B cell (primary cell): ENCODE measurements at regions not wholly inside any gene's neighbourhood (a gene's known extent, or its start where the extent isn't known, plus 50 kb on each side); places are given as distances from the start of the nearest gene placed in this dataset.

Experiments used
- ATAC-seq: fragments of 200-7000 bp; cut with Tn5 transposase; one replicate; pipeline ENCODE4 v1.10.0; 2021; ENCODE audit warnings: low read depth, mild to moderate bottlenecking, moderate number of reproducible peaks, moderate library complexity
- CTCF ChIA-PET: fragments of 350-600 bp; sonication (Branson Sonifier 250); formaldehyde crosslinking; loops from one replicate; lab custom pipeline; 2021; ENCODE audit warnings: antibody characterized with exemption, inconsistent platforms; lab: Charles Lee
- POLR2A ChIA-PET: fragments of 350-600 bp; sonication (Branson Sonifier 250); formaldehyde crosslinking; loops from one replicate; lab custom pipeline; 2021; ENCODE audit warnings: antibody characterized with exemption; lab: Charles Lee
- DNase-seq: peaks from one replicate; pipeline ENCODE4 v3.0.0; 2013
- H2AFZ ChIP-seq: 2 replicates; pipeline ENCODE4 v1.6.1; 2012; ENCODE audit warnings: mild to moderate bottlenecking, low read depth, low read length; ENCODE audit not compliant: insufficient read depth, poor library complexity, severe bottlenecking
- H3K27ac ChIP-seq, 2 donors: 1 replicate in 1 of 2; 2 replicates in 1 of 2; pipeline ENCODE4 v1.5.1; 2012 to 2013; ENCODE audit warnings: low read length in 2 of 2, mild to moderate bottlenecking in 2 of 2, moderate library complexity in 1 of 2
- H3K27me3 ChIP-seq, 4 experiments: fragments of 200-600 bp in 1 of 4; sonication (generic) in 1 of 4; replicated peaks in 1 of 4; 1 replicate in 2 of 4; 2 replicates in 2 of 4; pipeline versions ENCODE4 v1.6.1 to v1.7.0; 2013 to 2016; ENCODE audit warnings: low read length in 3 of 4, mild to moderate bottlenecking in 2 of 4, mixed read lengths in 1 of 4, moderate library complexity in 1 of 4; ENCODE audit not compliant: insufficient read depth in 4 of 4, control insufficient read depth in 3 of 4; ENCODE audit errors: control extremely low read depth in 1 of 4
- H3K36me3 ChIP-seq, 2 experiments: replicated peaks in 1 of 2; 1 replicate in 1 of 2; 2 replicates in 1 of 2; pipeline versions ENCODE4 v1.6.1 to v1.7.1; 2013; ENCODE audit warnings: low read length in 1 of 2; ENCODE audit not compliant: insufficient read depth in 2 of 2, control insufficient read depth in 1 of 2; ENCODE audit errors: control extremely low read depth in 1 of 2, extremely low read depth in 1 of 2
- H3K4me1 ChIP-seq, 2 donors: fragments of 200-600 bp in 1 of 2; sonication (generic) in 1 of 2; 1 replicate in 1 of 2; 2 replicates in 1 of 2; pipeline versions ENCODE4 v1.5.1 to v1.6.1; 2013 to 2017; ENCODE audit warnings: low read length in 2 of 2; ENCODE audit not compliant: control insufficient read depth in 2 of 2, insufficient read depth in 2 of 2
- H3K4me2 ChIP-seq: replicated peaks from 2 replicates; pipeline ENCODE3; 2012; ENCODE audit warnings: mild to moderate bottlenecking, low read depth, low read length; ENCODE audit not compliant: poor library complexity, severe bottlenecking
- H3K4me3 ChIP-seq, 5 experiments: fragments of 200-600 bp in 1 of 5; sonication (generic) in 1 of 5; 1 replicate in 3 of 5; 2 replicates in 2 of 5; pipeline versions ENCODE4 v1.5.1 to v1.7.0; 2011 to 2016; ENCODE audit warnings: low read length in 4 of 5, mild to moderate bottlenecking in 4 of 5, low read depth in 2 of 5, control low read depth in 1 of 5, moderate library complexity in 1 of 5; ENCODE audit not compliant: insufficient read depth in 1 of 5; ENCODE audit errors: control extremely low read depth in 1 of 5, extremely low read depth in 1 of 5
- H3K79me2 ChIP-seq: fragments of 200-600 bp; sonication (generic); one replicate; pipeline ENCODE4 v1.6.0; 2016; ENCODE audit warnings: low read length; ENCODE audit not compliant: control insufficient read depth, insufficient read depth
- H3K9ac ChIP-seq: fragments of 200-600 bp; sonication (generic); 2 replicates; pipeline ENCODE4 v1.6.1; 2017; ENCODE audit warnings: mild to moderate bottlenecking, low read length, moderate library complexity
- H3K9me3 ChIP-seq, 3 donors: one replicate each; pipeline versions ENCODE4 v1.6.1 to v1.7.1; 2013; ENCODE audit warnings: low read length in 2 of 3; ENCODE audit not compliant: control insufficient read depth in 2 of 3, insufficient read depth in 1 of 3; ENCODE audit errors: control extremely low read depth in 1 of 3
- H4K20me1 ChIP-seq: 2 replicates; pipeline ENCODE4 v1.6.0; 2012; ENCODE audit warnings: mild to moderate bottlenecking, low read length; ENCODE audit not compliant: insufficient read depth, control insufficient read depth, poor library complexity, severe bottlenecking
- H3K27ac Mint-ChIP-seq: one replicate; pipeline ENCODE4 v1.8.0; 2021; ENCODE audit warnings: mixed read lengths
- H3K27me3 Mint-ChIP-seq: one replicate; pipeline ENCODE4 v1.8.0; 2021; ENCODE audit warnings: mixed read lengths
- H3K4me1 Mint-ChIP-seq: one replicate; pipeline ENCODE4 v1.8.0; 2021; ENCODE audit warnings: mixed read lengths
- H3K4me3 Mint-ChIP-seq: one replicate; pipeline ENCODE4 v1.8.0; 2021; ENCODE audit warnings: mixed read lengths
- H3K9me3 Mint-ChIP-seq: one replicate; pipeline ENCODE4 v1.8.0; 2022; ENCODE audit warnings: mixed read lengths; ENCODE audit not compliant: insufficient read depth
- CTCF ChIP-seq: fragments of 200-600 bp; IDR thresholded peaks from one replicate; pipeline ENCODE4 v1.8.0; 2022; ENCODE audit warnings: antibody characterized with exemption, mild to moderate bottlenecking
- EZH2 ChIP-seq: IDR thresholded peaks from 2 replicates; pipeline ENCODE4 v1.6.1; 2012; ENCODE audit warnings: borderline replicate concordance, low read depth, mild to moderate bottlenecking, moderate library complexity, low read length; ENCODE audit not compliant: insufficient read depth, poor library complexity, severe bottlenecking
- WGBS: methylation state at CpG from one replicate; pipeline ENCODE4 v1.1.5; 2013; ENCODE audit warnings: missing lambda C conversion rate; ENCODE audit not compliant: insufficient coverage; 5-methylcytosine and 5-hydroxymethylcytosine counted together
- intact Hi-C: fragments of 100-400 bp; cut with micrococcal nuclease; formaldehyde crosslinking; loops from one replicate; pipeline ENCODE4 v1.10.0; 2022

GRCh38 chr3:159796744-159797143 is 191.9 kb upstream of the IL12A start:
- H3K4me1 Mint-ChIP-seq: no peaks in the 10 kb centered on the region
- no peaks in the 10 kb centered on the region for H3K9me3 Mint-ChIP-seq
- no peaks in the 10 kb centered on the region for H3K27me3 Mint-ChIP-seq
- no peak overlapping the region for H2AFZ ChIP-seq
- no peaks in the 10 kb centered on the region for H4K20me1 ChIP-seq
- H3K9ac ChIP-seq: no peak overlapping the region
- WGBS: no CpG with 5 or more reads among the region's 1 CpG
- H3K36me3 ChIP-seq: no peaks in the 10 kb centered on the region
- DNase-seq (no peak), ATAC-seq (no peak)
- ChIA-PET POLR2A (no interaction called here), CTCF (interaction anchor here (0.9 kb wide), 1 partner anchor 19 kb away, joined by 3 read pairs; no protein-coding TSS in a partner anchor)
- H3K27ac ChIP-seq: no peak overlapping the region
- H3K4me3 ChIP-seq: no peak overlapping the region
- no peaks in the 10 kb centered on the region for H3K27me3 ChIP-seq
- H3K4me3 Mint-ChIP-seq: no peak overlapping the region
- intact Hi-C loops: no loop called here
- TF ChIP-seq EZH2 (no peak), CTCF (no peak)
- no peaks in the 10 kb centered on the region for H3K79me2 ChIP-seq
- no peaks in the 10 kb centered on the region for H3K4me1 ChIP-seq
- no peak overlapping the region for H3K27ac Mint-ChIP-seq
- no peaks in the 10 kb centered on the region for H3K9me3 ChIP-seq
- H3K4me2 ChIP-seq: no peak overlapping the region

- no peaks in the 10 kb centered on the region for H3K9me3 Mint-ChIP-seq
- H3K27ac ChIP-seq: no peak overlapping the region
- H3K4me3 ChIP-seq: no peak overlapping the region
- no peak for ATAC-seq
- H3K4me3 Mint-ChIP-seq: no peak overlapping the region
- no peak overlapping the region for H2AFZ ChIP-seq
- no peaks in the 10 kb centered on the region for H4K20me1 ChIP-seq
- no peak overlapping the region for H3K27ac Mint-ChIP-seq
- no peaks in the 10 kb centered on the region for H3K79me2 ChIP-seq
- intact Hi-C loops: no loop called here
- H3K4me2 ChIP-seq: no peak overlapping the region
- POLR2A ChIA-PET: no interaction called here
- no peaks in the 10 kb centered on the region for H3K27me3 ChIP-seq
- CTCF ChIA-PET: interaction anchor here (1.4 kb wide), 1 partner anchor 10 kb away, joined by 5 read pairs; no protein-coding TSS in a partner anchor
- peaks cover 5% of the 10 kb centered on the region for H3K27me3 Mint-ChIP-seq
- TF ChIP-seq EZH2 (no peak), CTCF (no peak)
- no peaks in the 10 kb centered on the region for H3K9me3 ChIP-seq
- no peaks in the 10 kb centered on the region for H3K36me3 ChIP-seq
- H3K4me1 ChIP-seq: no peaks in the 10 kb centered on the region
- DNase-seq: no peak
- H3K4me1 Mint-ChIP-seq: no peaks in the 10 kb centered on the region
- H3K9ac ChIP-seq: no peak overlapping the region
Measured at GRCh38 chr3:159797771-159798170, 190.9 kb upstream of the IL12A start.
